Common myeloid progenitor, CD34-positive (primary cell): ENCODE measurements at regions not wholly inside any gene's neighbourhood (a gene's known extent, or its start where the extent isn't known, plus 50 kb on each side); places are given as distances from the start of the nearest gene placed in this dataset.

Experiments
- CTCF ChIA-PET: fragments of 350-600 bp; sonication (Branson Sonifier 250); formaldehyde crosslinking; loops from one replicate; lab custom pipeline; 2021; ENCODE audit warnings: antibody characterized with exemption; lab: Charles Lee
- POLR2A ChIA-PET: fragments of 350-600 bp; sonication (Branson Sonifier 250); formaldehyde crosslinking; loops from one replicate; lab custom pipeline; 2021; ENCODE audit warnings: antibody characterized with exemption; lab: Charles Lee
- DNase-seq, 3 donors: peaks; one replicate each; pipeline versions ENCODE4 v3.0.0 to v3.0.0-alpha.2; 2013
- H3K27ac ChIP-seq, 2 experiments: 1 replicate in 1 of 2; 2 replicates in 1 of 2; pipeline ENCODE4 v1.7.0; 2013; ENCODE audit warnings: inconsistent platforms in 2 of 2, low read length in 2 of 2, mild to moderate bottlenecking in 2 of 2, low read depth in 1 of 2, moderate library complexity in 1 of 2; ENCODE audit not compliant: severe bottlenecking in 2 of 2, insufficient read depth in 1 of 2, poor library complexity in 1 of 2
- H3K27me3 ChIP-seq, 5 experiments: replicated peaks in 2 of 5; 1 replicate in 3 of 5; 2 replicates in 2 of 5; pipeline versions ENCODE4 v1.6.1 to v1.7.0; 2013; ENCODE audit warnings: low read length in 4 of 5, mild to moderate bottlenecking in 2 of 5, moderate library complexity in 2 of 5, inconsistent platforms in 1 of 5; ENCODE audit not compliant: insufficient read depth in 5 of 5, control insufficient read depth in 4 of 5
- H3K36me3 ChIP-seq, 4 experiments: 1 replicate in 2 of 4; 2 replicates in 2 of 4; pipeline versions ENCODE4 v1.6.1 to v1.7.0; 2013; ENCODE audit warnings: low read length in 3 of 4, control low read depth in 1 of 4, mild to moderate bottlenecking in 1 of 4; ENCODE audit not compliant: control insufficient read depth in 4 of 4, insufficient read depth in 4 of 4
- H3K4me1 ChIP-seq, 4 experiments: 1 replicate in 3 of 4; 2 replicates in 1 of 4; pipeline versions ENCODE4 v1.6.1 to v1.7.1; 2013; ENCODE audit warnings: low read length in 3 of 4, mild to moderate bottlenecking in 3 of 4, control low read depth in 1 of 4, inconsistent platforms in 1 of 4, moderate library complexity in 1 of 4; ENCODE audit not compliant: control insufficient read depth in 4 of 4, insufficient read depth in 4 of 4; ENCODE audit errors: control extremely low read depth in 1 of 4
- H3K4me3 ChIP-seq, 7 experiments: 1 replicate in 4 of 7; 2 replicates in 3 of 7; pipeline versions ENCODE4 v1.5.1 to v1.7.0; 2013; ENCODE audit warnings: mild to moderate bottlenecking in 7 of 7, low read length in 6 of 7, moderate library complexity in 6 of 7, inconsistent platforms in 2 of 7, low read depth in 2 of 7, control low read depth in 1 of 7; ENCODE audit not compliant: insufficient read depth in 4 of 7, control insufficient read depth in 1 of 7; ENCODE audit errors: extremely low read depth in 1 of 7
- H3K9me3 ChIP-seq, 5 experiments: 1 replicate in 4 of 5; 2 replicates in 1 of 5; pipeline versions ENCODE4 v1.6.1 to v1.7.1; 2013; ENCODE audit warnings: low read length in 4 of 5, mild to moderate bottlenecking in 2 of 5, inconsistent platforms in 1 of 5, low read depth in 1 of 5, moderate library complexity in 1 of 5; ENCODE audit not compliant: control insufficient read depth in 4 of 5, insufficient read depth in 2 of 5; ENCODE audit errors: control extremely low read depth in 1 of 5
- WGBS: methylation state at CpG from one replicate; pipeline ENCODE4 v1.1.5; 2013; ENCODE audit not compliant: insufficient coverage; 5-methylcytosine and 5-hydroxymethylcytosine counted together

- ChIA-PET CTCF (no interaction called here), POLR2A (no interaction called here)
- Histone ChIP-seq H3K9me3 (no peaks in the 10 kb centered on the region), H3K4me1 (peaks cover 0 to 13% (median 6%) of the 10 kb centered on the region in 4 experiments), H3K4me3 (no peak overlapping the region), H3K36me3 (no peaks in the 10 kb centered on the region), H3K27ac (no peak overlapping the region), H3K27me3 (no peaks in the 10 kb centered on the region)
- WGBS, result 30% methylated on average over 2 of the region's 2 CpGs
- peak in 2 of 3 donors; percentile 40 to 52 for DNase-seq
These were observed 336.4 kb upstream of the RASGEF1B start for GRCh38 chr4:81808011-81808672.

- Histone ChIP-seq H3K9me3 (no peaks in the 10 kb centered on the region), H3K4me3 (no peak overlapping the region), H3K4me1 (peaks cover 0 to 13% (median 6%) of the 10 kb centered on the region in 4 experiments), H3K27me3 (no peaks in the 10 kb centered on the region), H3K36me3 (no peaks in the 10 kb centered on the region), H3K27ac (no peak overlapping the region)
- CTCF ChIA-PET, result interaction anchor here (2.1 kb wide), 1 partner anchor 337 kb away, joined by 7 read pairs; no protein-coding TSS in a partner anchor
- no peak for DNase-seq
- 98% methylated on average over 7 of the region's 7 CpGs for WGBS
- POLR2A ChIA-PET, result no interaction called here
These were observed 335.7 kb upstream of the RASGEF1B start for GRCh38 chr4:81807386-81807785.

- no peaks in the 10 kb centered on the region for H3K36me3 ChIP-seq
- POLR2A ChIA-PET, result no interaction called here
- CTCF ChIA-PET, result interaction anchor here (0.7 to 2.1 kb wide), 5 partner anchors 14 to 341 kb away, joined by 3 to 7 read pairs (median 4); no protein-coding TSS in a partner anchor
- no peak overlapping the region for H3K27ac ChIP-seq
- H3K4me1 ChIP-seq, result peaks cover 0 to 13% (median 6%) of the 10 kb centered on the region in 4 experiments
- H3K4me3 ChIP-seq, result no peak overlapping the region
- no peaks in the 10 kb centered on the region for H3K9me3 ChIP-seq
- DNase-seq, result peak in 2 of 3 donors; percentile 25 to 30
- no peaks in the 10 kb centered on the region for H3K27me3 ChIP-seq
- no CpG with 5 or more reads among the region's 1 CpG for WGBS
These were observed 334.8 kb upstream of the RASGEF1B start for GRCh38 chr4:81806485-81806884.

GRCh38 chr4:81804849-81805248, 333.1 kb upstream of the RASGEF1B start:
- WGBS, result 100% methylated on average over 1 of the region's 1 CpG
- POLR2A ChIA-PET, result no interaction called here
- CTCF ChIA-PET, result interaction anchor here (1.3 kb wide), 1 partner anchor 19 kb away, joined by 3 read pairs; no protein-coding TSS in a partner anchor
- no peak for DNase-seq
- Histone ChIP-seq H3K9me3 (no peaks in the 10 kb centered on the region), H3K4me3 (no peak overlapping the region), H3K27me3 (no peaks in the 10 kb centered on the region), H3K27ac (no peak overlapping the region), H3K4me1 (peaks cover 0 to 13% (median 6%) of the 10 kb centered on the region in 4 experiments), H3K36me3 (no peaks in the 10 kb centered on the region)

GRCh38 chr4:81802285-81802846, 330.7 kb upstream of the RASGEF1B start:
- CTCF ChIA-PET, result no interaction called here
- peaks cover 0 to 1% (median 0%) of the 10 kb centered on the region in 5 experiments for H3K9me3 ChIP-seq
- H3K36me3 ChIP-seq, result no peaks in the 10 kb centered on the region
- H3K27ac ChIP-seq, result no peak overlapping the region
- no peak overlapping the region for H3K4me3 ChIP-seq
- WGBS, result 100% methylated on average over 3 of the region's 5 CpGs
- H3K27me3 ChIP-seq, result no peaks in the 10 kb centered on the region
- no peaks in the 10 kb centered on the region for H3K4me1 ChIP-seq
- POLR2A ChIA-PET, result no interaction called here
- DNase-seq, result no peak

- H3K27me3 ChIP-seq, result no peaks in the 10 kb centered on the region
- CTCF ChIA-PET, result no interaction called here
- no CpG with 5 or more reads among the region's 1 CpG for WGBS
These were observed 327.7 kb upstream of the RASGEF1B start for GRCh38 chr4:81799371-81799770.

GRCh38 chr4:81796790-81797528, 325.3 kb upstream of the RASGEF1B start:
- DNase-seq, result no peak
- Histone ChIP-seq H3K4me1 (no peaks in the 10 kb centered on the region), H3K27ac (no peak overlapping the region), H3K27me3 (no peaks in the 10 kb centered on the region), H3K36me3 (no peaks in the 10 kb centered on the region), H3K9me3 (peaks cover 0 to 4% (median 0%) of the 10 kb centered on the region in 5 experiments), H3K4me3 (no peak overlapping the region)
- 100% methylated on average over 1 of the region's 1 CpG for WGBS
- POLR2A ChIA-PET, result no interaction called here
- CTCF ChIA-PET, result no interaction called here

More at GRCh38 chr4:81799371-81799770, 327.7 kb upstream of the RASGEF1B start:
- Histone ChIP-seq H3K36me3 (no peaks in the 10 kb centered on the region), H3K4me3 (no peak overlapping the region), H3K4me1 (no peaks in the 10 kb centered on the region), H3K9me3 (peaks cover 0 to 2% (median 0%) of the 10 kb centered on the region in 5 experiments), H3K27ac (no peak overlapping the region)
- DNase-seq, result no peak
- POLR2A ChIA-PET, result no interaction called here
